GM19372 (cell line): ENCODE measurements at regions not wholly inside any gene's neighbourhood (a gene's known extent, or its start where the extent isn't known, plus 50 kb on each side); places are given as distances from the start of the nearest gene placed in this dataset.
"Not testable (repeated sequence)": the region's sequence is repeated elsewhere in the genome, so short reads cannot be mapped to it uniquely, and the experiment has no call there.

Experiments
- ATAC-seq: cut with Tn5 transposase; IDR thresholded peaks from one replicate; pipeline ENCODE4 v1.9.1; 2021; ENCODE audit warnings: mild to moderate bottlenecking, low read depth, moderate library complexity; ENCODE audit not compliant: unreplicated experiment

- ATAC-seq = no peak
These were observed 639.0 kb downstream of the REEP3 start for GRCh38 chr10:64159910-64160872.

GRCh38 chr10:64170791-64171190 is 649.6 kb downstream of the REEP3 start:
- ATAC-seq = no peak

- no peak for ATAC-seq
These were observed 652.6 kb downstream of the REEP3 start for GRCh38 chr10:64173826-64174225.

- no peak for ATAC-seq
These were observed 653.6 kb downstream of the REEP3 start for GRCh38 chr10:64174666-64175255.

- ATAC-seq = no peak
These were observed 654.2 kb downstream of the REEP3 start for GRCh38 chr10:64175271-64175962.

- no peak for ATAC-seq
These were observed 661.5 kb downstream of the REEP3 start for GRCh38 chr10:64182671-64183070.

GRCh38 chr10:64191286-64191685 is 670.1 kb downstream of the REEP3 start:
- no peak for ATAC-seq

GRCh38 chr10:64196638-64197315 is 675.6 kb downstream of the REEP3 start:
- no peak for ATAC-seq

- no peak for ATAC-seq
These were observed 680.7 kb downstream of the REEP3 start for GRCh38 chr10:64201936-64202335.

- not testable (repeated sequence) for ATAC-seq
These were observed 683.3 kb downstream of the REEP3 start for GRCh38 chr10:64204504-64204903.

GRCh38 chr10:64206409-64206808 is 685.2 kb downstream of the REEP3 start:
- no peak for ATAC-seq

GRCh38 chr10:64209561-64209960 is 688.4 kb downstream of the REEP3 start:
- no peak for ATAC-seq

- ATAC-seq = no peak
These were observed 689.0 kb downstream of the REEP3 start for GRCh38 chr10:64210211-64210610.

- no peak for ATAC-seq
These were observed 690.3 kb downstream of the REEP3 start for GRCh38 chr10:64211466-64211865.

- no peak for ATAC-seq
These were observed 693.9 kb downstream of the REEP3 start for GRCh38 chr10:64215088-64215487.

GRCh38 chr10:64219271-64220025 is 698.2 kb downstream of the REEP3 start:
- no peak for ATAC-seq

- ATAC-seq = no peak
These were observed 713.3 kb downstream of the REEP3 start for GRCh38 chr10:64234489-64234888.

- no peak for ATAC-seq
These were observed 736.5 kb downstream of the REEP3 start for GRCh38 chr10:64257704-64258103.

GRCh38 chr10:64261092-64261491 is 739.9 kb downstream of the REEP3 start:
- peak; percentile 66 for ATAC-seq

- ATAC-seq = no peak
These were observed 740.5 kb downstream of the REEP3 start for GRCh38 chr10:64261676-64262075.
